Smooth muscle cell (in vitro differentiated cells): ENCODE measurements at regions not wholly inside any gene's neighbourhood (a gene's known extent, or its start where the extent isn't known, plus 50 kb on each side); places are given as distances from the start of the nearest gene placed in this dataset.

ENCODE experiments used
- DNase-seq: peaks from one replicate; lab custom pipeline; 2025; ENCODE audit not compliant: unreplicated experiment; lab: John Stamatoyannopoulos, UW
- H2AFZ ChIP-seq: fragments of 200-600 bp; sonication (generic); 2 replicates; pipeline ENCODE4 v1.6.0; 2016; ENCODE audit warnings: antibody characterized with exemption, low read depth, mild to moderate bottlenecking
- H3F3A ChIP-seq: fragments of 200-600 bp; sonication (generic); 2 replicates; pipeline ENCODE4 v1.6.0; 2017; ENCODE audit warnings: antibody characterized with exemption, low read depth
- H3K27ac ChIP-seq: fragments of 200-600 bp; sonication (generic); 2 replicates; pipeline ENCODE4 v1.5.1; 2016; ENCODE audit warnings: low read depth, mild to moderate bottlenecking
- H3K27me3 ChIP-seq: fragments of 200-600 bp; sonication (generic); 2 replicates; pipeline ENCODE4 v1.6.1; 2016; ENCODE audit warnings: low read depth, mild to moderate bottlenecking
- H3K36me3 ChIP-seq: fragments of 200-600 bp; sonication (generic); 2 replicates; pipeline ENCODE4 v1.5.1; 2016; ENCODE audit warnings: low read depth
- H3K4me1 ChIP-seq: fragments of 200-600 bp; sonication (generic); 2 replicates; pipeline ENCODE4 v1.5.1; 2016; ENCODE audit warnings: low read depth
- H3K4me2 ChIP-seq: fragments of 200-600 bp; sonication (generic); 2 replicates; pipeline ENCODE4 v1.6.0; 2016; ENCODE audit warnings: mild to moderate bottlenecking
- H3K4me3 ChIP-seq: fragments of 200-600 bp; sonication (generic); 2 replicates; pipeline ENCODE4 v1.5.1; 2016; ENCODE audit warnings: mild to moderate bottlenecking
- H3K79me2 ChIP-seq: fragments of 200-600 bp; sonication (generic); 2 replicates; pipeline ENCODE4 v1.6.0; 2016; ENCODE audit warnings: low read depth, mild to moderate bottlenecking
- H3K9ac ChIP-seq: fragments of 200-600 bp; sonication (generic); 2 replicates; pipeline ENCODE4 v1.6.0; 2016; ENCODE audit warnings: low read depth
- H3K9me3 ChIP-seq: fragments of 200-600 bp; sonication (generic); replicated peaks from 2 replicates; pipeline ENCODE4 v1.5.1; 2016; ENCODE audit warnings: low read depth
- H4K20me1 ChIP-seq: fragments of 200-600 bp; sonication (generic); 2 replicates; pipeline ENCODE4 v1.6.0; 2016; ENCODE audit warnings: low read depth
- WGBS: methylation state at CpG from one replicate; pipeline ENCODE4 v1.1.7; 2016; ENCODE audit warnings: low lambda C conversion rate; 5-methylcytosine and 5-hydroxymethylcytosine counted together
- TF ChIP-seq, protein P1 (sequence below): fragments of 200-600 bp; sonication (generic); IDR thresholded peaks from 2 replicates; pipeline ENCODE4 v1.5.1; 2017; ENCODE audit warnings: borderline replicate concordance, mild to moderate bottlenecking, antibody characterized with exemption; ENCODE audit not compliant: insufficient read depth, poor library complexity, severe bottlenecking

DNA sequence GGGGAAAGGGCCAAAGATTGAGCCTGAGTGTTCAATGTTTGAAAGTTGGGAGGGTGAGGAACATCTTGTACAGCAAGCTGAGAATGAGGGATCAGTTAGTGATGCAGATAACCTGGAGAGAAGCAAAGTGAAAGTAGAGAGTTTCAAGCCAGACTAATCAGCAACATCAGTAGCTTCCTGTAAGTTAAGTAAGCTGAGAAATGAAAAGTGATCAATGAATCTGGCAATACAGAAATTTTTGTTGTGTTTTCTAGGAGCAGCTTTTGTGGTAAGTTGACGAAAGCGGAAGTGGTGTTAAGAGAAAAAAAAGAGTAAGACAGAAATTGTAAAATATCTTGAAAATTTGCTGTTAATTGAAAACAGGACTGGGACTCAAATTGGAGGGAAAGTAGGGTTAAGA lies 855.5 kb upstream of the MAP3K7 start:
- TF ChIP-seq, protein P1, sequence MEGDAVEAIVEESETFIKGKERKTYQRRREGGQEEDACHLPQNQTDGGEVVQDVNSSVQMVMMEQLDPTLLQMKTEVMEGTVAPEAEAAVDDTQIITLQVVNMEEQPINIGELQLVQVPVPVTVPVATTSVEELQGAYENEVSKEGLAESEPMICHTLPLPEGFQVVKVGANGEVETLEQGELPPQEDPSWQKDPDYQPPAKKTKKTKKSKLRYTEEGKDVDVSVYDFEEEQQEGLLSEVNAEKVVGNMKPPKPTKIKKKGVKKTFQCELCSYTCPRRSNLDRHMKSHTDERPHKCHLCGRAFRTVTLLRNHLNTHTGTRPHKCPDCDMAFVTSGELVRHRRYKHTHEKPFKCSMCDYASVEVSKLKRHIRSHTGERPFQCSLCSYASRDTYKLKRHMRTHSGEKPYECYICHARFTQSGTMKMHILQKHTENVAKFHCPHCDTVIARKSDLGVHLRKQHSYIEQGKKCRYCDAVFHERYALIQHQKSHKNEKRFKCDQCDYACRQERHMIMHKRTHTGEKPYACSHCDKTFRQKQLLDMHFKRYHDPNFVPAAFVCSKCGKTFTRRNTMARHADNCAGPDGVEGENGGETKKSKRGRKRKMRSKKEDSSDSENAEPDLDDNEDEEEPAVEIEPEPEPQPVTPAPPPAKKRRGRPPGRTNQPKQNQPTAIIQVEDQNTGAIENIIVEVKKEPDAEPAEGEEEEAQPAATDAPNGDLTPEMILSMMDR, result no peak
- Histone ChIP-seq H3K4me3 (no peak overlapping the region), H3K4me2 (no peak overlapping the region), H3K27me3 (peaks cover 10% of the 10 kb centered on the region), H3K9me3 (no peaks in the 10 kb centered on the region), H3K4me1 (peaks cover 19% of the 10 kb centered on the region), H3K79me2 (no peaks in the 10 kb centered on the region), H3K36me3 (no peaks in the 10 kb centered on the region), H3K27ac (no peak overlapping the region), H2AFZ (no peak overlapping the region), H3K9ac (no peak overlapping the region), H4K20me1 (no peaks in the 10 kb centered on the region), H3F3A (no peaks in the 10 kb centered on the region)
- 94% methylated on average over 2 of the region's 2 CpGs for WGBS
- DNase-seq, result no peak

DNA sequence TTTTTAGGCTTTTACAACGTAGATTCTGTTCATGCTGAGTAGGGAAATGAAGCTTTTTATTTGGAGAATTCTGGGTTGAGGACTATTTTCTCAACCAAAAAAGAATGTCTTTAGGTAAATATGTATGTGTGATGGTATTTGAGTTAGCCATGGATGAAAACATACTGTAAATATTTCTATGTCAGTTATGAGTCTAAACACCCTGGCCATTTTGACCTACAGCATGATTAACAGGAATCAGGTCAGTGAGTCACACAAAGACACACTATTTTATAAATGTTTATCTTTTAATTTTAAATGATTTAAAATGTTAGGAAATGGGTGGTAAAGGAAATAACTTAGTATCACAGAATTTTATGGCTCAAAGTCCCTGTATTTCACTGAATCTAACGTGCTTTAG lies 851.7 kb upstream of the MAP3K7 start:
- no peaks in the 10 kb centered on the region for H3K9me3 ChIP-seq
- no peak overlapping the region for H3K27ac ChIP-seq
- H3F3A ChIP-seq, result no peaks in the 10 kb centered on the region
- no peaks in the 10 kb centered on the region for H4K20me1 ChIP-seq
- H3K9ac ChIP-seq, result no peak overlapping the region
- no peaks in the 10 kb centered on the region for H3K36me3 ChIP-seq
- H3K4me3 ChIP-seq, result no peak overlapping the region
- no peak for DNase-seq
- TF ChIP-seq, protein P1, result no peak
- no peak overlapping the region for H2AFZ ChIP-seq
- peaks cover 23% of the 10 kb centered on the region for H3K4me1 ChIP-seq
- H3K27me3 ChIP-seq, result peaks cover 15% of the 10 kb centered on the region
- no peaks in the 10 kb centered on the region for H3K79me2 ChIP-seq
- 89% methylated on average over 2 of the region's 2 CpGs for WGBS
- no peak overlapping the region for H3K4me2 ChIP-seq

DNA sequence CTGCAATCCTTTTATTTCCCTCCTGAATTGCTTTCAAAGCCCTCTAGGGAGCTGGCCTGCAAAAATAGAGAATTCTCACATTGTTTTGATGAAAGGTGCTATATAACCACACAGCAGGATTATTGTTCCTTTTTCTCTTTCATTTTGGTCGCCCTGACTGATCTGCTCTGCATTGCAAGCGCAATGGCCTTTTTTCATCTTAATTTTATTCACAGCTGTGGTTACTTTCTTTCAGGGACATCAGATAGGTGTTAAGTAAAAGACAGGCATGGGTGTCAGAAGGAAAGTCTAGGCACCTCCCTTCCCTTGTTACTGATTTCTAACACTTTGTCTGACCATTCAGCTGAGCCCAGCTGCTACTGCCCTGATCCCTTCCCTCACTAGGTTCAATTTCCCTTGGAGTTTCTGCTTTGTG lies 850.5 kb upstream of the MAP3K7 start:
- Histone ChIP-seq H4K20me1 (no peaks in the 10 kb centered on the region), H2AFZ (no peak overlapping the region), H3K9me3 (no peaks in the 10 kb centered on the region), H3K27ac (no peak overlapping the region), H3K4me1 (peaks cover 23% of the 10 kb centered on the region), H3K4me3 (no peak overlapping the region), H3K4me2 (no peak overlapping the region), H3F3A (no peaks in the 10 kb centered on the region), H3K27me3 (peaks cover 15% of the 10 kb centered on the region), H3K9ac (no peak overlapping the region), H3K36me3 (no peaks in the 10 kb centered on the region), H3K79me2 (no peaks in the 10 kb centered on the region)
- WGBS, result 48% methylated on average over 2 of the region's 2 CpGs
- TF ChIP-seq, protein P1, result no peak
- no peak for DNase-seq

DNA sequence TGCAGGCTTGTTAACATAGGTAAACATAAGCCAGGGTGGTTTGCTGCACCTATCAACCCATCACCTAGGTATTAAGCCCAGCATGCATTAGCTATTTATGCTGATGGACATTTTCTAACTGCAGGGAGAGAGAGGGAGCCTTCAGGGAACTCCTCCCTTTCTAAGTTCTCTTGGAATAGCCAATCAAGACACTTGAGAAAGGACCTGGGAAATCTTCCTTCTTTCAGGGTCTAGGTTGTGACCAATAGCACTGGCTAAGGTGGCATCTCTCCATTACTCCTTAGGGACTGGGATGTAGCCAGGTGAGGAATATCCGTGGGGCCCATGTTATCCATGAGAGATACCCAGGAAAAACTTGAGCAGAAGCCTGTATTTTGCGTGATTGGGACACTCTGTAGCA lies 849.6 kb upstream of the MAP3K7 start:
- Histone ChIP-seq H3K4me1 (peaks cover 23% of the 10 kb centered on the region), H2AFZ (no peak overlapping the region), H3K9ac (no peak overlapping the region), H3K4me3 (no peak overlapping the region), H3K36me3 (no peaks in the 10 kb centered on the region), H3F3A (no peaks in the 10 kb centered on the region), H3K4me2 (no peak overlapping the region), H3K27ac (no peak overlapping the region), H3K27me3 (peaks cover 15% of the 10 kb centered on the region), H3K9me3 (no peaks in the 10 kb centered on the region), H4K20me1 (no peaks in the 10 kb centered on the region), H3K79me2 (no peaks in the 10 kb centered on the region)
- TF ChIP-seq, protein P1, result no peak
- no peak for DNase-seq
- WGBS, result 87% methylated on average over 2 of the region's 2 CpGs
